ENCODE measurements at regions not wholly inside any gene's neighbourhood (a gene's known extent, or its start where the extent isn't known, plus 50 kb on each side); places are given as distances from the start of the nearest gene placed in this dataset.

DNA sequence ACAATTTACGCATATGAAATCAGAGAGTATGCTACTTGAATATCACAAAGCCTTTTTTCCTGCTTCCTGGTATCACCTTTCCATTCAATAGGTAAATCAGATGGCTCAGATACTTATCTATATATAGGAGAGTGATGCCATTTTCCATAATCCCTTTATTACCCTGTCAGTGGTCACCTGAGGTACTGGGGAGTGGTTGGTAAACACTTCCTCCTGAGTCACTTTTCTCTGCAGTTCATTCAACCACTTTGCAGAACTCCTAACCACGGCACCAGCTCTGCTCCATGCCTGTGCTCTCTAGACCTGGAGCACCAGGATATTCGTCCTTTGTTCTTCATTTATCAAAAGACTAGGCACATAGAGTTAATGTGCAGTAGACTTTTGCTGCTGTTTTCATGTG lies 748.5 kb upstream of the KLHL1 start:
- no peak overlapping the region for H3K27ac ChIP-seq
- H3K4me1 ChIP-seq: no peaks in the 10 kb centered on the region
- no peak for DNase-seq
- 61 to 83% (median 69%) methylated on average over 3 of the region's 3 CpGs for WGBS, 3 donors
- no peaks in the 10 kb centered on the region for H3K9me3 ChIP-seq
- intact Hi-C loops (cut with DNase I): no loop called here
- no peak overlapping the region for H3K4me3 ChIP-seq
- TF ChIP-seq, protein P1, sequence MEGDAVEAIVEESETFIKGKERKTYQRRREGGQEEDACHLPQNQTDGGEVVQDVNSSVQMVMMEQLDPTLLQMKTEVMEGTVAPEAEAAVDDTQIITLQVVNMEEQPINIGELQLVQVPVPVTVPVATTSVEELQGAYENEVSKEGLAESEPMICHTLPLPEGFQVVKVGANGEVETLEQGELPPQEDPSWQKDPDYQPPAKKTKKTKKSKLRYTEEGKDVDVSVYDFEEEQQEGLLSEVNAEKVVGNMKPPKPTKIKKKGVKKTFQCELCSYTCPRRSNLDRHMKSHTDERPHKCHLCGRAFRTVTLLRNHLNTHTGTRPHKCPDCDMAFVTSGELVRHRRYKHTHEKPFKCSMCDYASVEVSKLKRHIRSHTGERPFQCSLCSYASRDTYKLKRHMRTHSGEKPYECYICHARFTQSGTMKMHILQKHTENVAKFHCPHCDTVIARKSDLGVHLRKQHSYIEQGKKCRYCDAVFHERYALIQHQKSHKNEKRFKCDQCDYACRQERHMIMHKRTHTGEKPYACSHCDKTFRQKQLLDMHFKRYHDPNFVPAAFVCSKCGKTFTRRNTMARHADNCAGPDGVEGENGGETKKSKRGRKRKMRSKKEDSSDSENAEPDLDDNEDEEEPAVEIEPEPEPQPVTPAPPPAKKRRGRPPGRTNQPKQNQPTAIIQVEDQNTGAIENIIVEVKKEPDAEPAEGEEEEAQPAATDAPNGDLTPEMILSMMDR (IDR thresholded peaks at IDR 0.05): no peak
- no peaks in the 10 kb centered on the region for H3K36me3 ChIP-seq (ENCODE audit: insufficient read depth in 1 of 2, low read depth in 1 of 2)
- H3K27me3 ChIP-seq (ENCODE audit: insufficient read depth in 3 of 3, low read length in 2 of 3): no peaks in the 10 kb centered on the region
- no peak for ATAC-seq

DNA sequence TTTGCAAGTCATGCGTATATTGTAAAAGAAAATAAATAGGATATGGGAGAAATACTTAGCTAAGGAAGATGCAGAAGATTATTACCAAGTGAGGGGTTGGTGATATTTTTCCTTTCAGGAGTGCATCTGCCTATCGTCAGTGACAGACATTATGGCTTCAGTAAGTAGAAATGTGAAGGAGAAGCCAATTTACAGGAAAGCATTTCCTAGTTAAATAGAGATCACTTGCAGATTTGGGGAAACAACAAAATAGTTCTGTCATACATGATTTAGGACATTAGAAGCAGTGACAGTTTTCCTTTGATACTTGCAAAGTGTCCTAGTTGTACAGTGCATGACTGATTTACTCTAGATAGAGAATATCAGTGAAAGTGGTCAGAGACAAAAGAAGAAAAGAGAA lies 747.8 kb upstream of the KLHL1 start:
- ATAC-seq (no peak), DNase-seq (no peak)
- TF ChIP-seq, protein P1 (IDR thresholded peaks at IDR 0.05): no peak
- Histone ChIP-seq H3K4me1 (no peaks in the 10 kb centered on the region), H3K4me3 (no peak overlapping the region), H3K27me3 (ENCODE audit: insufficient read depth in 3 of 3, low read length in 2 of 3) (no peaks in the 10 kb centered on the region), H3K9me3 (no peaks in the 10 kb centered on the region), H3K36me3 (ENCODE audit: insufficient read depth in 1 of 2, low read depth in 1 of 2) (no peaks in the 10 kb centered on the region), H3K27ac (no peak overlapping the region)
- WGBS, 3 donors: 87 to 94% (median 91%) methylated on average over 2 of the region's 2 CpGs
- intact Hi-C loops (cut with DNase I): no loop called here

DNA sequence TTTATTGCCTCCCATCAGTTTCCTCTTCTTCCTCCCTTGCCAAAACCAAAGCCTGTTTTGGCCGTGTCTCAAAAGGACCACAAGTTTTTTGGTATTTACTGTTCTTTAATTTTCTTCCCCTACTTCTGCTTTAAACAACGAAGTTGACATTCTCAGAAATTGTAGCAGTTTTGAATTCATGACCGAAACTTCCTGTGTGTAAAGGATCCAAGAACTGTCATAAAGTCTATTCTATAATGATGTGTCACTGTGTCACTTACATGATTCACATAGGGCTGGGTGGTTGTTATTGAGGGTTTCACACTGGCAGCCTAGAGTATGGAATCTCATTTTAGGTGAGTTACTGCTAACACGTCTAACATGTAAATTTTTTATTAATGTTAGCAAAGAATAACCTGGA lies 741.0 kb upstream of the KLHL1 start:
- intact Hi-C loops (cut with DNase I): no loop called here
- no peaks in the 10 kb centered on the region for H3K9me3 ChIP-seq
- H3K36me3 ChIP-seq (ENCODE audit: insufficient read depth in 1 of 2, low read depth in 1 of 2): no peaks in the 10 kb centered on the region
- H3K27me3 ChIP-seq (ENCODE audit: insufficient read depth in 3 of 3, low read length in 2 of 3): no peaks in the 10 kb centered on the region
- 32 to 49% (median 44%) methylated on average over 4 of the region's 4 CpGs for WGBS, 3 donors
- H3K4me3 ChIP-seq: no peak overlapping the region
- TF ChIP-seq, protein P1 (IDR thresholded peaks at IDR 0.05): no peak
- ATAC-seq (no peak), DNase-seq (no peak)
- no peaks in the 10 kb centered on the region for H3K4me1 ChIP-seq
- no peak overlapping the region for H3K27ac ChIP-seq

DNA sequence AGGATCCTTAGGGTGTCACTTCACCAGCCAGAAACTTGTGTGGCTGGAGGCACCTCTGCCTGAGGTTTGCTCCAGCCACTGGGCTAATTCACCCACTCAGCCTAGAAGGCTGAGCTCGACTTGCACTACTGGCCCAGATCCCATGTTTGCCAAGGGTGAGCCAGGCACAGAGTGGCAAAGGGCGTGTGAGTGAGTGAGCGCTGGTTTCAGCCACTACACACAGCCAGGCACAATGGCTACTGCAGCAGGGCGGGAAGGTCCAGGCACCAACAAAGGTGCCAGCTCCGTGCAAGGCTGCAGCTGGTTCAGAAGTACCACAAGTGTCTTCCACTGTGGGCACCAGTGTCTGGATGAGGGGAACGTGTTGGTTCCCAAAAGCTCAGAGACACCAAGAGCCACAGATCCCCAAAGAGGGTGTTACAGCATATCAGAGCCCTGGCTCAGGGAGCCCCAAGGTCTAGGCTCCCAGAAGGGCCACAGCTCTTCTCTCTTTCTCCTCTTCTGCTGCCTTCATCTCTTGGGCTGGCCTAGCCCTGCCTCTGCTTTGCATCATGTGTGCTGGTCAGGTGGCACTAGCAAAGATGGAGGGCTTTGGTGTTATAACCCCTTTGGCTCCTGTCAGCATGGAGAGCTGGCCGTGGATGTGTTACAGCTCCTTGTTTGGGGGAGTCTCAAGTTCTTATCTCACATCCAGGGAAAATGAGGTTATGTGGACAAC lies 736.3 kb upstream of the KLHL1 start:
- H3K4me3 ChIP-seq: no peak overlapping the region
- no peaks in the 10 kb centered on the region for H3K27me3 ChIP-seq (ENCODE audit: insufficient read depth in 3 of 3, low read length in 2 of 3)
- intact Hi-C loops (cut with DNase I): no loop called here
- ATAC-seq: no peak
- TF ChIP-seq, protein P1 (IDR thresholded peaks at IDR 0.05): no peak
- no peaks in the 10 kb centered on the region for H3K9me3 ChIP-seq
- no peaks in the 10 kb centered on the region for H3K36me3 ChIP-seq (ENCODE audit: insufficient read depth in 1 of 2, low read depth in 1 of 2)
- H3K27ac ChIP-seq: no peak overlapping the region
- H3K4me1 ChIP-seq: no peaks in the 10 kb centered on the region
- DNase-seq: no peak
- 84 to 90% (median 88%) methylated on average over 7 of the region's 7 CpGs for WGBS, 3 donors
